Urinary bladder (tissue), 3 donors: ENCODE measurements at regions not wholly inside any gene's neighbourhood (a gene's known extent, or its start where the extent isn't known, plus 50 kb on each side); places are given as distances from the start of the nearest gene placed in this dataset.
"Not testable (repeated sequence)": the region's sequence is repeated elsewhere in the genome, so short reads cannot be mapped to it uniquely, and the experiment has no call there.

ENCODE experiments used
- DNase-seq: peaks from one replicate; pipeline ENCODE4 v3.0.0-alpha.2; 2015; ENCODE audit errors: extremely low spot score
- H3K27ac ChIP-seq: one replicate; pipeline ENCODE4 v1.5.1; 2013; ENCODE audit warnings: low read depth, mild to moderate bottlenecking, moderate library complexity
- H3K36me3 ChIP-seq: one replicate; pipeline ENCODE4 v1.6.1; 2013; ENCODE audit warnings: mild to moderate bottlenecking, moderate library complexity; ENCODE audit not compliant: insufficient read depth
- H3K4me1 ChIP-seq: one replicate; pipeline ENCODE4 v1.6.1; 2013; ENCODE audit warnings: mild to moderate bottlenecking, moderate library complexity; ENCODE audit not compliant: insufficient read depth
- H3K4me3 ChIP-seq: one replicate; pipeline ENCODE4 v1.5.1; 2013; ENCODE audit warnings: low read depth, low read length
- WGBS: extraction: QIAGEN DNeasy Blood & Tissue Kit; methylation state at CpG from one replicate; pipeline ENCODE4 v1.1.7; 2013; 5-methylcytosine and 5-hydroxymethylcytosine counted together
- donor health status: healthy with polysubstance abuse.
- donor health status: healthy.

DNA sequence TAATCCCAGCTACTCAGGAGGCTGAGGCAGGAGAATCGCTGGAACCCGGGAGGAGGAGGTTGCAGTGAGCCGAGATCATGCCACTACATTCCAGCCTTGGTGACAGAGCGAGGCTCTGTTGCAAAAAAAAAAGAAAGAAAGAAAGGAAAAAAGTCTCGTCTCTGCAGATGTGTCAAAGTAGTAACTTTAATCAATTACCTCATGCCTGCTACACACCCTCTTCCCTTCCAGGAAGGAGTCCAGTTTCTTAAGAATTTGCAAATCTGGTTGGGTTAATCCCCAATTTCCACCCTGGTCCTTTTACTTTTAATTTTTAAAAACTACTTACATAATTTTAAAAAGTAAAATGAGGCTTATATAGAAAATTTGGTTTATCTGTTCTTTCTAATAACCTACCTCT, 234.5 kb upstream of the KITLG start:
- 87% methylated on average over 5 of the region's 5 CpGs for WGBS
- no peak overlapping the region for H3K27ac ChIP-seq
- no peak overlapping the region for H3K4me3 ChIP-seq
- H3K4me1 ChIP-seq: no peaks in the 10 kb centered on the region
- DNase-seq: no peak
- H3K36me3 ChIP-seq: no peaks in the 10 kb centered on the region

- Histone ChIP-seq H3K36me3 (no peaks in the 10 kb centered on the region), H3K4me3 (no peak overlapping the region), H3K4me1 (no peaks in the 10 kb centered on the region), H3K27ac (no peak overlapping the region)
- WGBS: 96% methylated on average over 1 of the region's 1 CpG
- no peak for DNase-seq
Observed at GRCh38 chr12:88812610-88813009, 232.3 kb upstream of the KITLG start.

DNA sequence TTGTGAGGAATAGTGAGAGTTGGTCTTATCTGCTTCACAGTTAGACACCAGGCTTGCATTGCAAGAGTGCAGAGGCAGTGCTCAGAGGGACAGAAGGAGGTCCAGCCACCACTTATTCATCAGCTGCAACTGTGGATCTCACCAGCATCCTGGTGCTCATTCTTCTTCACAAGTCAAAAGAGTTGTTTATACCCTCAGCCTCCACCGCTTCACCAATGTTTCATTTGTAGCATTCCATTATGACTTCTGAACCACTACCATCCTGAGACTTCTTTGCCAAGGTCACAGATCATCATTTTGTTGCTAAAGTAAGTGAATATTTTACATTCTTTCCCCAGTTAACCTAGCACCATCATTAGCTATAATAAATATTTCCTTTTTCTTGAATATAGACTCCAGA, 230.5 kb upstream of the KITLG start:
- Histone ChIP-seq H3K4me1 (no peaks in the 10 kb centered on the region), H3K4me3 (no peak overlapping the region), H3K27ac (no peak overlapping the region), H3K36me3 (no peaks in the 10 kb centered on the region)
- 100% methylated on average over 1 of the region's 1 CpG for WGBS
- DNase-seq: no peak

GRCh38 chr12:88809841-88810240, 229.6 kb upstream of the KITLG start:
- 82% methylated on average over 1 of the region's 1 CpG for WGBS
- not testable (repeated sequence) for H3K4me3 ChIP-seq, DNase-seq, H3K36me3 ChIP-seq, H3K4me1 ChIP-seq, H3K27ac ChIP-seq

DNA sequence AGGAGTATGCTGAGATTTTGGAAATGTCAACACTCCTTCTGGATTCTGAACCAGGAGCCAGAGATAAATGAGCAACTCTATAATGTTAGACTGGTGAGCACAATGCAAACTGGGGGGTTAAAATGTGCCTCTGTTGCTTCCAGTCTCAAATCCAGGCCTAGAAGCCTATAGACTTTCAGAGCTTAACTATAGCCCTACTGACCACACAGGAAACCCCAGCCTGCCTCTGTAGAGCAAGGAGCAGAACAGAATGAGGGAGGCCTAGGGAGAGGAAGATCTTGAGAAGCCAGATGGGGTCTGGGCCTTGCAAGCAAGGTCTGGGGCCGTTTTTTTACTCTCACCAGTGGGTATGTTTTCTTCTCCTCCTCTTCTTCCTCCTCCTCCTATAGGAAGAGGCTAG, 225.4 kb upstream of the KITLG start:
- Histone ChIP-seq H3K4me1 (no peaks in the 10 kb centered on the region), H3K36me3 (no peaks in the 10 kb centered on the region), H3K27ac (no peak overlapping the region), H3K4me3 (no peak overlapping the region)
- 56% methylated on average over 1 of the region's 1 CpG for WGBS
- DNase-seq: no peak

DNA sequence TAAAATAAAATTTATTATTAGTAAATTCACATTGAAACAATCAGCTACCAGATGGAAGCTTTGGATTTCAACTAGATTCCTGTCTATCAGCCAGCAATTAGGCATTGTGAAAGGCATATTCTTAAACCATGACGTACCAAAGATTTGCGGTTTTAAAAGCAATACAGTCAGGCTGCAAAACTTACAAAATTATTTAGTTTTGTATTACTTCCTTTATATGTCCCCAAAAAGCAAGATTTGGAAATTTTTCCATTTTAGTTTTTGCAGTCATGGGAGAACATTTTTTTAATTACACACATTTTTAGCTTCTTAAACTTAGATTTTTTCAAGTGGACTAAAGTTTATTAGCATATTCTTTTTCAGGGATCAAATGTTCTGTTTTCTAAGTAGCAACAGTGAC, 225.0 kb upstream of the KITLG start:
- no peak for DNase-seq
- Histone ChIP-seq H3K27ac (no peak overlapping the region), H3K4me3 (no peak overlapping the region), H3K4me1 (no peaks in the 10 kb centered on the region), H3K36me3 (no peaks in the 10 kb centered on the region)
- WGBS: 97% methylated on average over 2 of the region's 2 CpGs

- no peaks in the 10 kb centered on the region for H3K36me3 ChIP-seq
- 73% methylated on average over 3 of the region's 3 CpGs for WGBS
- no peak overlapping the region for H3K27ac ChIP-seq
- no peaks in the 10 kb centered on the region for H3K4me1 ChIP-seq
- no peak for DNase-seq
- H3K4me3 ChIP-seq: no peak overlapping the region
Observed at GRCh38 chr12:88802096-88802706, 221.9 kb upstream of the KITLG start.

- WGBS: 51% methylated on average over 1 of the region's 1 CpG
- Histone ChIP-seq H3K27ac (no peak overlapping the region), H3K4me1 (no peaks in the 10 kb centered on the region), H3K36me3 (no peaks in the 10 kb centered on the region), H3K4me3 (no peak overlapping the region)
- DNase-seq: no peak
Observed at GRCh38 chr12:88801227-88802095, 221.2 kb upstream of the KITLG start.

DNA sequence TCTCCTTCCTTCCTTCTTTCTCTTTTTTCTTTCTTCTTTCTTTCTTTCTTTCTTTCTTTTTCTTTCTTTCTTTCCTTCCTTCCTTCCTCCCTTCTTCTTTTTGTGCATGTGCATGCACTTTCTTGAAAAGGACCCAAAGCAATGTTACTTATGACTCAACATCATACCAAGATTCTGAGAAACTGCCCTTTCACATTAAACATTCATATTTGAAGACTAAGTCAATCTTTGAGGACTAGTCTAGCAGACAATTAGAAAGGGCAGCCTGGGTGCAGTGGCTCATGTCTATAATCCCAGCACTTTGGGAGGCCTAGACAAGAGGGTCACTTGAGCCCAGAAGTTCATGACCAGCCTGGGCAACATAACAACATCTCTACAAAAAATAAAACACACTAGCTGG, 212.8 kb upstream of the KITLG start:
- Histone ChIP-seq H3K4me3 (no peak overlapping the region), H3K27ac (no peak overlapping the region), H3K36me3 (no peaks in the 10 kb centered on the region), H3K4me1 (no peaks in the 10 kb centered on the region)
- DNase-seq: no peak

GRCh38 chr12:88790231-88790630, 210.0 kb upstream of the KITLG start:
- Histone ChIP-seq H3K27ac (no peak overlapping the region), H3K4me3 (no peak overlapping the region), H3K4me1 (no peaks in the 10 kb centered on the region), H3K36me3 (no peaks in the 10 kb centered on the region)
- DNase-seq: no peak
- 53% methylated on average over 1 of the region's 1 CpG for WGBS

DNA sequence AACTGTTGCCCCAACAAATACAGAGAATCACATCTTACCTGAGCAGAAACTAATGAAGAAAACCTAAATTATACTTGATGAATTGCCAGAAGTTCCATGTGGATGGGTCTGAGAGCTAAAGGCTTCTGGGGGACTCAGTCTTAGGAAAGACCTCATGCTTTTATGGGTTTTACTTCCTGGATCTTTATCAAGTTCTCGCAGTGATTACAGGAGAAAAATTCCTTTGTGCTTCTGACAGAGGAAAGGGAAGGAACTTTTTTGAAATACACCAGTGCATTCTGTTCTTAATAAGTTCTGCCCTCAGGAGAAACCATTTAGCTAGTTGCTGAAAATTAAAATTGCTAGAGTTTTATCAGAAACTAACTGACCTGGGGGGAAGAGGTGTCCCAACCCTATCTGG, 203.9 kb upstream of the KITLG start:
- H3K4me1 ChIP-seq: no peaks in the 10 kb centered on the region
- no peaks in the 10 kb centered on the region for H3K36me3 ChIP-seq
- 75% methylated on average over 1 of the region's 1 CpG for WGBS
- no peak overlapping the region for H3K27ac ChIP-seq
- no peak overlapping the region for H3K4me3 ChIP-seq
- DNase-seq: no peak

DNA sequence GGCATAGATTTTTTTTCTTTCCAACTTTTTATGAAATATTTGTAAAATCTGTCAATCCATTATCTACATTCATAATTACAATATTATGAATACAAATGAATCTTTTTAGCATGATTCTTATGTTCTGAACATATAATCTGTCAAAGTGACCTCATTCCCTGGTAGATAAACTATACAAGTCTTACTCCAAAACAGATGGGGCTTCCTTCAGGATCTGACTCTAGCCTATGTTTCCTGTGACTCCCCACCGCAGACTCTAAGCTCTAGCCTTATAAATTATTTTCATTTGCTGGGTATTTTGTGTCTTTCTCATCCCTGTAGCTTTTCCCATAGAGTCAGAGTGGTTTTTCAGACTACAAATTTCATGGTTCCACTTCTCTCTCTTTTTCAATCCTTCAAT, 202.1 kb upstream of the KITLG start:
- Histone ChIP-seq H3K4me3 (no peak overlapping the region), H3K27ac (no peak overlapping the region), H3K36me3 (no peaks in the 10 kb centered on the region), H3K4me1 (no peaks in the 10 kb centered on the region)
- 76% methylated on average over 1 of the region's 1 CpG for WGBS
- no peak for DNase-seq

DNA sequence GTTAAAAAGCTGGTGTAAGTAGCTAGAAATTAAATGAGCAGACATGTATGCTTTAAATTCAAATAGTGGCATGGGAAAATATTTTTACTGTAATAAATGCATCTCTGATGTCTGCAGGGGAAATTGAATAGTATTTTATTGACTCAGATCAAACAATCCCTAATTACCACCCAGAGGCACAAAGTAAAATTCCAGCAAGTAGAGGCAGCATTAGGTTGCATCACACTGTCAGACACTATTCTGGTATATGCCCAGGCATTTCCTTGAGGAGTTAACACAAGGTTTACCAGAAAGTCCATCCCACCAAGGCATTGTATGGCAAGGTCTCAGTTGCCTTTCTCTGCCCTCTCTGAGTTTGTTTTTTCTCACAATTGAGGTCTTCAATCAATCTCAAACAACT, 201.6 kb upstream of the KITLG start:
- no peaks in the 10 kb centered on the region for H3K36me3 ChIP-seq
- no peak overlapping the region for H3K27ac ChIP-seq
- DNase-seq: no peak
- H3K4me3 ChIP-seq: no peak overlapping the region
- no peaks in the 10 kb centered on the region for H3K4me1 ChIP-seq

DNA sequence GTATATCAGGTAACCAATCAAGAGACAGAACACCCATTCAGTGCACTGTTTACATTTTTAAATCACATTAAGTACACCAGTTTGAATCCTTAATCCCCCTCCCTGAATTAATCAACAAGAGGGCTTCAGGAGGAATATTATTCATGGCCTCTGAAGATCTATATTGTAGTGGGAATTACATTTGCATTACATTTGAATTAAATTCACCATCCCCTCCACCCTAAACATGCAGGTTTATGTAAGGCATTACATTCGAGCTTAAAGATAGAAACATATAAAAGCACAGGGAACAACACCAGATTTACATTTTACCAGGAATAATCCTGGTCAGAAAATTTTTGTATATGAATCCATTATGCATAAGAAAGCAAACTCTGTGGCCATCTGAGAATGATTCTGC, 197.8 kb upstream of the KITLG start:
- Histone ChIP-seq H3K4me1 (no peaks in the 10 kb centered on the region), H3K27ac (no peak overlapping the region), H3K36me3 (no peaks in the 10 kb centered on the region), H3K4me3 (no peak overlapping the region)
- DNase-seq: no peak
- WGBS: 77% methylated on average over 1 of the region's 1 CpG
